ENCODE measurements at regions not wholly inside any gene's neighbourhood (a gene's known extent, or its start where the extent isn't known, plus 50 kb on each side); places are given as distances from the start of the nearest gene placed in this dataset.

GRCh38 chr12:107304588-107305532 lies 211.5 kb upstream of the CRY1 start:
- no peaks in the 10 kb centered on the region for H3K9me3 ChIP-seq
- TF ChIP-seq CTCF (IDR thresholded peaks at IDR 0.05), result no peak
- ATAC-seq (no peak), DNase-seq (no peak)
- peaks cover 0 to 14% of the 10 kb centered on the region in 2 donors for H3K27me3 ChIP-seq
- H3K4me3 ChIP-seq, result no peak overlapping the region
- no peak overlapping the region for H3K27ac ChIP-seq
- H3K4me1 ChIP-seq, result no peaks in the 10 kb centered on the region
- H3K36me3 ChIP-seq, result no peaks in the 10 kb centered on the region
- intact Hi-C loops (cut with DNase I), result no loop called here

DNA sequence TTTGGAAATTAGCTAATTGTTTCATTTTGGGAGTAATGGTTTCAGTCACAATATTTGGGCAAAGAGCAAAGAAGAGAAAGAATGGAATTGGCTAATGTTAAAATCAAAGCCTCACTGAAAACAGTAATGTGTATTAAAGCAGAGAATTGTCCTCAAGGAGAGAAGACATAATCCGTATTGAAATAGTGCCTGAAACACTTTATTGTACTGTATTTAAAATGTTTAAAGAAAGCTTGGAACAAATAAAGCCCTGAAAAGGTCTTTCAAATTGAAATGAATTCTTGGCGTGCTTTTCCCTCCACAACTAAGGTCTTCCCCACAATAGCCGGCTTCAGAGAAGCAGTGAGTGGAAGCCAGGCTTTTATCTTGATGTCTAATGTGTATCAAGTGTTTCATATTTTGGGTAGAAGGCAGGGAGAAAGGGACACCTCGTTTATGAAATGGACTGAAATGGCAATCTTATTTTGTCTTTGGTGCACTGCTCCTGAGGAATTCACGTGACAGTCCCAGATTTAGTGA lies 212.9 kb upstream of the CRY1 start:
- no peaks in the 10 kb centered on the region for H3K36me3 ChIP-seq
- no peak overlapping the region for H3K27ac ChIP-seq
- no peak overlapping the region for H3K4me3 ChIP-seq
- H3K9me3 ChIP-seq, result no peaks in the 10 kb centered on the region
- H3K27me3 ChIP-seq, result peaks cover 0 to 14% of the 10 kb centered on the region in 2 donors
- TF ChIP-seq CTCF (IDR thresholded peaks at IDR 0.05), result no peak
- DNase-seq (no peak), ATAC-seq (no peak)
- no peaks in the 10 kb centered on the region for H3K4me1 ChIP-seq
- intact Hi-C loops (cut with DNase I), result no loop called here

GRCh38 chr12:107308310-107308709 lies 215.0 kb upstream of the CRY1 start:
- no peak overlapping the region for H3K27ac ChIP-seq
- H3K36me3 ChIP-seq, result no peaks in the 10 kb centered on the region
- no peak for DNase-seq
- no peak for TF ChIP-seq CTCF (IDR thresholded peaks at IDR 0.05)
- H3K27me3 ChIP-seq, result peaks cover 0 to 14% of the 10 kb centered on the region in 2 donors
- no peak overlapping the region for H3K4me3 ChIP-seq
- no peaks in the 10 kb centered on the region for H3K9me3 ChIP-seq
- ATAC-seq, result no peak
- H3K4me1 ChIP-seq, result no peaks in the 10 kb centered on the region
- intact Hi-C loops (cut with DNase I), result no loop called here

- TF ChIP-seq CTCF (IDR thresholded peaks at IDR 0.05), result no peak
- H3K4me3 ChIP-seq, result no peak overlapping the region
- no peaks in the 10 kb centered on the region for H3K36me3 ChIP-seq
- H3K27ac ChIP-seq, result no peak overlapping the region
- no peaks in the 10 kb centered on the region for H3K9me3 ChIP-seq
- H3K4me1 ChIP-seq, result no peaks in the 10 kb centered on the region
- DNase-seq (no peak), ATAC-seq (no peak)
- peaks cover 0 to 14% of the 10 kb centered on the region in 2 donors for H3K27me3 ChIP-seq
- intact Hi-C loops (cut with DNase I), result no loop called here
These were observed 215.7 kb upstream of the CRY1 start for GRCh38 chr12:107309020-107309419.

- Histone ChIP-seq H3K36me3 (no peaks in the 10 kb centered on the region), H3K27me3 (peaks cover 0 to 26% of the 10 kb centered on the region in 2 donors), H3K4me3 (no peak overlapping the region), H3K9me3 (no peaks in the 10 kb centered on the region), H3K27ac (no peak overlapping the region), H3K4me1 (no peaks in the 10 kb centered on the region)
- DNase-seq, result no peak
- ATAC-seq, result no peak
- intact Hi-C loops (cut with DNase I), result no loop called here
- no peak for TF ChIP-seq CTCF (IDR thresholded peaks at IDR 0.05)
These were observed 217.3 kb upstream of the CRY1 start for GRCh38 chr12:107310621-107311020.

Measured in left lung (tissue), 4 donors.